ENCODE measurements at regions not wholly inside any gene's neighbourhood (a gene's known extent, or its start where the extent isn't known, plus 50 kb on each side); places are given as distances from the start of the nearest gene placed in this dataset.

DNA sequence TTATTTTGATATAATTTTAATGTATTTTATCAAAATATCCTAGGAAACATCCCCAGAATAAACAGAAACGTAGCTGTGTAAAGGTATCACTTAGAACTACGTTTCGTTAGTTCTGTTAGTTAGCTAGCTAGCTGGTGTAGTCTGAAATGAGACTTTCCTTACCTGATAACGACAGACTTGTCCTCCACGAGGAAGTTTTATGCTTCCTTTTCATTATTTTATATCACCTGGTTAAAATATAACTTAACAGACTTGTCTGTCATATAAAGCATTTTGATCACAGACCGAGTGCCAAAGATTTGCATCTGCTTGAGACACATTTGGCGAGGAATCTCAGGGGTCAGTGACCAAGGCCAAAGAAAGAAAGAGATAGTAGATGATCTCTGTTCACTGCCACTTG is 829.5 kb downstream of the VGLL3 start:
- no peak for DNase-seq

DNA sequence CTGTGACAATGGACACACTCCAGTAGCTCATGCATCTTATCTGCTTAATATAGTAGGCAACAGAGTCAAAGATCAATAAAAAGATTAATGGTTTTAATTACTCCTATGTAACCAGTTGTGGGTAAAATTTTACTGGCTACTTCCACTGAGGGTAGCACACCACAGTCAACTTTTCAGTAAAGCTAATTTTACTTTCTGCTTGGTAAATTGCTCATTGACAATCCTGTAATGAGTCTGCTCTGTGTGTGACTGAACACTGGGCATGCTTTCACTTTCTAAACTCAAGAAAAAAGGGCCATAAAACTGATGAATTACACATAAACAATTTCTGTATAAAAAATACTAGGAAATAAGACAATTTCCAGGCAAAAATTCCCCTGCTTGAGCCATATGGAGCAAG is 838.3 kb downstream of the VGLL3 start:
- DNase-seq = no peak

DNA sequence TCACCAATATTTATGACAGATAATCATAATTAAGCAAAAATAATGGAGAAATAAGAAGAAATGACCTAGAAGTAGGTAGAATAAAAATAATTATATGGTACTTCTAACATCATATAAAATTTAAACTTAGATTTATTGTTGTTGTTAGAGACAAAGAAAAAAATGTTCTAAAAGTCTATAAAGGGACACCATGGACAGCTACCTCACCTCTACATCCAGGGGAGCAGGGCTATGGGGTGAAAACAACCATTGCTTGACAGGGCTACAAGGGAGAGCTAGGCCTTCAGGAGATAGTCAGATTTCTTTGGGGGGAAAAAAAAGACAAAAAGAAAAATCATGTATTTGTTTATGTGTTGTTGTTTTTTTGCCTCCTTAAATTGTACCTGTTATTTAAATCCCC is 841.9 kb downstream of the VGLL3 start:
- no peak for DNase-seq

DNA sequence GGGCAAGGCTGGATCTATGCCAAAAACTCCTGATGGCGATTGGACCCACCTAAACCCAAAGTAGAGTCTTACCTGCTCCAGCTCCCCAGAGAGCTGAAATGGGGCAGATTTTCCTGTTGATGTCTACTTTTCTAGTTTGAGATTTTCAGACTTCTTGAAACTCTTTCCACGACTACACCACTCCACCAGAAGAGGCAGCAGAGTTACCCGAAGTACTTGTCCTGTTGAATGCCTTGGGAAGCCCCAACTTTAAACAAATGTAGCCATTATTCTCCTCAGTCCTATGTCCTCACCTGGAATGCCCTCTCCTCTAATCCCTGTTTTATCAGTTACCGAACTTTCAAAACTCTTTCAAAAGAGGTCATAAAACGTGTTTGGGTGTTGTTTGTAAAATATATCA is 843.8 kb downstream of the VGLL3 start:
- DNase-seq = no peak

DNA sequence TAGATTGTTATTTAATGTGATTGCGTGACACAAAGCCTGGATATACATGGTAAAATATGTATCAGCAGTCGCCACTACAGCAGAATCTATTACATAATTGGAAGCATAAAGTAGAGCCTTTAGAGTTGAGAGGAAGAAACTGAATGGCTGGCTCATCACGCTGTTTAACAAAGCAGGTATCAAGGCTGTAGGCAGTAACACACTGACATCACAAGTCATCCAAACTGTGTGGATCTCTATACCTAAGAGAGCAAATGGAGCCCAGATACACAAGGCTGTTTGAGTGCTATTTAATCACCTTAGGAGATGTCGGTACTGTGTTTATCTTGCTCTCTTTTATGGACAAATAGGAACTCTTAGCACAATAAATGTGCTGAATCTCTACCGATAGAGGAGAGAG is 864.4 kb downstream of the VGLL3 start:
- no peak for DNase-seq

All from NCI-H146 (cell line).